Breast epithelium (tissue), 4 donors: ENCODE measurements at regions not wholly inside any gene's neighbourhood (a gene's known extent, or its start where the extent isn't known, plus 50 kb on each side); places are given as distances from the start of the nearest gene placed in this dataset.

Source experiments
- DNase-seq, 2 donors: peaks; one replicate each; pipeline ENCODE4 v3.0.0-alpha.2; 2019; ENCODE audit warnings: low spot score in 2 of 2
- H3K27ac ChIP-seq, 2 donors: fragments of 200-600 bp; sonication (generic) in 1 of 2; one replicate each; pipeline ENCODE4 v1.5.1; 2016 to 2019; ENCODE audit warnings: mild to moderate bottlenecking in 1 of 2
- H3K27me3 ChIP-seq, 2 donors: fragments of 200-600 bp; sonication (generic) in 1 of 2; one replicate each; pipeline versions ENCODE4 v1.5.1 to v1.6.0; 2017 to 2019; ENCODE audit warnings: control low read depth in 1 of 2, mild to moderate bottlenecking in 1 of 2
- H3K36me3 ChIP-seq: fragments of 200-600 bp; one replicate; pipeline ENCODE4 v1.5.1; 2019
- H3K4me1 ChIP-seq, 2 donors: fragments of 200-600 bp; sonication (generic); one replicate each; pipeline ENCODE4 v1.5.1; 2016 to 2019; ENCODE audit warnings: control low read depth in 1 of 2
- H3K4me3 ChIP-seq, 3 donors: fragments of 200-600 bp; sonication (generic); 1 replicate in 2 of 3; 2 replicates in 1 of 3; pipeline ENCODE4 v1.5.1; 2016 to 2019; ENCODE audit warnings: mild to moderate bottlenecking in 3 of 3, moderate library complexity in 2 of 3
- H3K9me3 ChIP-seq, 2 donors: fragments of 200-600 bp; sonication (generic) in 1 of 2; one replicate each; pipeline ENCODE4 v1.5.1; 2016 to 2019; ENCODE audit warnings: control low read depth in 1 of 2
- POLR2A ChIP-seq: fragments of 450-650 bp; IDR thresholded peaks from one replicate; pipeline ENCODE4 v1.6.1; 2016; ENCODE audit warnings: antibody characterized with exemption, mild to moderate bottlenecking, moderate library complexity
- POLR2AphosphoS5 ChIP-seq, 3 donors: sonication (generic); formaldehyde crosslinking; IDR thresholded peaks; one replicate each; pipeline ENCODE4 v1.6.1; 2017; ENCODE audit warnings: antibody characterized with exemption in 3 of 3
- intact Hi-C: fragments of 100-400 bp; cut with DNase I; formaldehyde crosslinking; loops from one replicate; pipeline ENCODE4 v1.15.1; 2023; ENCODE audit warnings: low total_unique reads
- TF ChIP-seq, protein P1 (sequence below), 3 donors: fragments of 450-650 bp; IDR thresholded peaks; one replicate each; pipeline ENCODE4 v1.5.1; 2016 to 2017; ENCODE audit warnings: antibody characterized with exemption in 3 of 3, mild to moderate bottlenecking in 3 of 3, moderate library complexity in 3 of 3

DNA sequence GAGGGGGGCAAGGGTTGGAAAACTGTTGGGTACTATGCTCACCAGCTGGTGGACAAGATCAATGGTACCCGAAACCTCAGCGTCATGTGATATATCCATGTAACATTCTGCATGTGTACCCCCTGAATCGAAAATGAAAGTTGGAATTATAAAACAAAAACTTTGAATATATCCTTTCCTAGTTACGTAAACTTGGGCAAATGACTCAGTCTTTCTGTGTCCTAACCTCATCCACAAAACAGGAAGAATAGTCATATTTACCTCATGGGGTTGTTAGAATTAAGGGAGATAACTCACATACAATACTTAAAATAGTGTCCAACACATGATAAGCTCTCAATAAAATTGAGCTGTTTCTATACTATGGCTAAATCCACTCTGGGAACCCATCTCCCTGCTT lies 620.1 kb upstream of the KIRREL3 start:
- H3K9me3 ChIP-seq, result no peaks in the 10 kb centered on the region
- no peak overlapping the region for H3K4me3 ChIP-seq
- no peaks in the 10 kb centered on the region for H3K27me3 ChIP-seq
- TF ChIP-seq POLR2A, result no peak
- TF ChIP-seq, protein P1, sequence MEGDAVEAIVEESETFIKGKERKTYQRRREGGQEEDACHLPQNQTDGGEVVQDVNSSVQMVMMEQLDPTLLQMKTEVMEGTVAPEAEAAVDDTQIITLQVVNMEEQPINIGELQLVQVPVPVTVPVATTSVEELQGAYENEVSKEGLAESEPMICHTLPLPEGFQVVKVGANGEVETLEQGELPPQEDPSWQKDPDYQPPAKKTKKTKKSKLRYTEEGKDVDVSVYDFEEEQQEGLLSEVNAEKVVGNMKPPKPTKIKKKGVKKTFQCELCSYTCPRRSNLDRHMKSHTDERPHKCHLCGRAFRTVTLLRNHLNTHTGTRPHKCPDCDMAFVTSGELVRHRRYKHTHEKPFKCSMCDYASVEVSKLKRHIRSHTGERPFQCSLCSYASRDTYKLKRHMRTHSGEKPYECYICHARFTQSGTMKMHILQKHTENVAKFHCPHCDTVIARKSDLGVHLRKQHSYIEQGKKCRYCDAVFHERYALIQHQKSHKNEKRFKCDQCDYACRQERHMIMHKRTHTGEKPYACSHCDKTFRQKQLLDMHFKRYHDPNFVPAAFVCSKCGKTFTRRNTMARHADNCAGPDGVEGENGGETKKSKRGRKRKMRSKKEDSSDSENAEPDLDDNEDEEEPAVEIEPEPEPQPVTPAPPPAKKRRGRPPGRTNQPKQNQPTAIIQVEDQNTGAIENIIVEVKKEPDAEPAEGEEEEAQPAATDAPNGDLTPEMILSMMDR (IDR thresholded peaks at IDR 0.05), result no peak
- TF ChIP-seq POLR2AphosphoS5 (IDR thresholded peaks at IDR 0.05), result no peak
- no peaks in the 10 kb centered on the region for H3K4me1 ChIP-seq
- H3K27ac ChIP-seq, result no peak overlapping the region
- DNase-seq, result no peak
- H3K36me3 ChIP-seq, result no peaks in the 10 kb centered on the region
- intact Hi-C loops, result no loop called here

DNA sequence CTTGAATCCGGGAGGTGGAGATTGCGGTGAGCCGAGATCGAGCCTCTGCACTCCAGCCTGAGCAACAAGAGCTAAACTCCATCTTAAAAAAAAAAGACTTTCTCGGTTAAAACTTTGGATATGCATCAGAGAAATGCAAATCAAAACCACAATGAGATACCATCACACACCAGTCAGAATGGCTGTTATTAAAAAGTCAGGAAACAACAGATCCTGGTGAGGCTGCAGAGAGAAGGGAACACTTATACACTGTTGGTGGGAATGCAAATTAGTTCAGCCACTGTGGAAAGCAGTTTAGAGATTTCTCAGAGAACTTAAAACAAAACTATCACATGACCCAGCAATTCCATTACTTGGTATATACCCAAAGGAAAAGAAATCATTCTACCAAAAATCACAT lies 619.4 kb upstream of the KIRREL3 start:
- H3K27me3 ChIP-seq, result no peaks in the 10 kb centered on the region
- H3K27ac ChIP-seq, result no peak overlapping the region
- DNase-seq, result no peak
- H3K9me3 ChIP-seq, result no peaks in the 10 kb centered on the region
- H3K4me3 ChIP-seq, result no peak overlapping the region
- H3K36me3 ChIP-seq, result no peaks in the 10 kb centered on the region
- H3K4me1 ChIP-seq, result no peaks in the 10 kb centered on the region
- TF ChIP-seq POLR2AphosphoS5 (IDR thresholded peaks at IDR 0.05), result no peak
- TF ChIP-seq POLR2A, result no peak
- TF ChIP-seq, protein P1 (IDR thresholded peaks at IDR 0.05), result no peak
- intact Hi-C loops, result no loop called here

DNA sequence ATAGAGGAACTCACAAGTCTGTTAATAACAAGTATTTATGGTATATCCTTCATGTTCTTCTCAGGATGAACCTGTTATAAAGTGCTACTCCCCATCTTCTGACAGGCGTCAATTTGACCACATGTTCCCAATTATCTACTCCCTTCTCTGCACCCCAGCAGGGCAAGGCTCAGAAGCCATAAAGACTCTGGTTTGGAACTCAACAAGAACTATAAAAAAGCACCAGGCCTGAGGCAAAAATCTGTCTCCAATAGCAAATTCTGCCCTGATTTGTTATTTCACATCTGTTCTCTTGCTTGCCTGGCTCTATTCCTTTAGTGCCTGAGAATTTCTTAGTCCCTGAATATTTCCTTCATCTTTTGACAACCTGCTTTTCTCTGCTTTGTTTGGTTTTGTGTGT lies 618.2 kb upstream of the KIRREL3 start:
- Histone ChIP-seq H3K36me3 (no peaks in the 10 kb centered on the region), H3K4me3 (no peak overlapping the region), H3K27ac (no peak overlapping the region), H3K27me3 (no peaks in the 10 kb centered on the region), H3K9me3 (no peaks in the 10 kb centered on the region), H3K4me1 (no peaks in the 10 kb centered on the region)
- no peak for TF ChIP-seq POLR2AphosphoS5 (IDR thresholded peaks at IDR 0.05)
- TF ChIP-seq, protein P1 (IDR thresholded peaks at IDR 0.05), result no peak
- no peak for TF ChIP-seq POLR2A
- DNase-seq, result no peak
- intact Hi-C loops, result no loop called here

DNA sequence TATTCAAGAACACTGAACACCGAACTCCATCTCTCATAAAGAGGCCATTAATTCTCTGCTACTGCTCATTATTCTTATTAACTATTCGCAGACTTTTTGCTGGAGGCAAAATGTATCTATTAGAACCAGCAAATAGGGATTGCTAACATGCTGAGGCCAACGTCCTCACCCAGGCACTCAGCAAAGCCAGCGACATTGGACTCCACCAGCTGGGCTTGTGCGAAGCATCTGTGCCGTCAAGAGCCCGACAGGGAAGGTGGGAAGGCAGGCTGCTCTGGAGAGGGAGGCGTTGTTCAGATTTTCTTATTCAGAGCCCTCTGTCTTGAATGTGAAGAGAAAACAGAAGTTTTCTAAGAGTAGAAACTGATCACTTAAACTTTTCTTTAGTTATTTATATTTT lies 615.6 kb upstream of the KIRREL3 start:
- Histone ChIP-seq H3K36me3 (no peaks in the 10 kb centered on the region), H3K9me3 (no peaks in the 10 kb centered on the region), H3K4me1 (no peaks in the 10 kb centered on the region), H3K4me3 (no peak overlapping the region), H3K27ac (no peak overlapping the region), H3K27me3 (no peaks in the 10 kb centered on the region)
- intact Hi-C loops, result no loop called here
- TF ChIP-seq, protein P1 (IDR thresholded peaks at IDR 0.05), result no peak
- no peak for TF ChIP-seq POLR2AphosphoS5 (IDR thresholded peaks at IDR 0.05)
- no peak for TF ChIP-seq POLR2A
- DNase-seq, result no peak

DNA sequence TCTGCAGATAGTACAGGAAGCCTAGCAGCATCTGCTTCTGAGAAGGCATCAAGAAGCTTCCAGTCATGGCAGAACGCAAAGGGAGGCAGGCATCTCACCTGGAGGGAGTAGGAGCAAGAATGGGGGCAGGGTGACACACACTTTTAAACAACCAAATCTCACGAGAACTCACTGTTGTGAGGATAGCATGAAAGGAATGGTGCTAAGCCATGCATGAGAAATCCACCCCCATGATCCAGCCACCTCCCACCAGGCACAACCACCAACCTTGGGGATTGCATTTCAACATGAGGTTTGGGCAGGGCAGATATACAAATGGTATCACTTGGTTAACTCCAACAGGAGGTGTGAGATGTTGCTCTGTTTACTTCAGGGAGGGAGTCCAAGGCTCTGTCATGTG lies 612.0 kb upstream of the KIRREL3 start:
- Histone ChIP-seq H3K27ac (no peak overlapping the region), H3K27me3 (no peaks in the 10 kb centered on the region), H3K4me3 (no peak overlapping the region), H3K4me1 (no peaks in the 10 kb centered on the region), H3K9me3 (no peaks in the 10 kb centered on the region), H3K36me3 (no peaks in the 10 kb centered on the region)
- intact Hi-C loops, result no loop called here
- DNase-seq, result no peak
- TF ChIP-seq, protein P1 (IDR thresholded peaks at IDR 0.05), result no peak
- no peak for TF ChIP-seq POLR2AphosphoS5 (IDR thresholded peaks at IDR 0.05)
- TF ChIP-seq POLR2A, result no peak
